HCT116 (cell line): ENCODE measurements at regions not wholly inside any gene's neighbourhood (a gene's known extent, or its start where the extent isn't known, plus 50 kb on each side); places are given as distances from the start of the nearest gene placed in this dataset.
A peak's percentile ranks its signal among the peaks of the same experiment; 100 is the strongest.

Source experiments
- ATAC-seq: fragments of 200-7000 bp; cut with Tn5 transposase; 2 replicates; pipeline ENCODE4 v1.9.1; 2020; ENCODE audit warnings: mild to moderate bottlenecking, moderate library complexity
- BruUV-seq: library from RNA; stranded (reverse); fragments of 400-500 nt; replicated peaks from 2 replicates; lab custom pipeline; 2021; lab: Mats Ljungman, UMichigan
- CTCF ChIA-PET: fragments of 300-600 bp; sonication (Branson Sonifier 250); formaldehyde crosslinking; loops from one replicate; lab custom pipeline; 2021; ENCODE audit warnings: antibody characterized with exemption; lab: Charles Lee
- POLR2A ChIA-PET: fragments of 300-600, 350-600 bp; sonication (Branson Sonifier 250); formaldehyde crosslinking; loops from one replicate; lab custom pipeline; 2021; ENCODE audit warnings: antibody characterized with exemption; lab: Charles Lee
- RAD21 ChIA-PET, 2 experiments: fragments of 300-600 bp; sonication (Branson Sonifier 250); formaldehyde crosslinking; loops; one replicate each; lab custom pipeline; 2023; ENCODE audit warnings: low total read pairs in 2 of 2; ENCODE audit not compliant: uncharacterized antibody in 2 of 2, unreplicated experiment in 2 of 2, low non-redundant PET in 1 of 2; lab: Charles Lee
- DNase-seq: peaks from one replicate; pipeline ENCODE4 v3.0.0-alpha.2; 2010; ENCODE audit warnings: low read depth, low spot score
- H2AFZ ChIP-seq: fragments of 200-600 bp; shearing (Covaris generic), sonication (generic); 2 replicates; pipeline ENCODE4 v1.6.1; 2017; ENCODE audit warnings: low read depth, mixed run types, mixed read lengths, antibody characterized with exemption, low read length; ENCODE audit not compliant: poor library complexity, severe bottlenecking
- H3K27ac ChIP-seq: 2 replicates; pipeline ENCODE4 v1.5.1; 2012; ENCODE audit warnings: low read depth, low read length
- H3K27me3 ChIP-seq: fragments of 200-600 bp; sonication (generic); 2 replicates; pipeline ENCODE4 v1.6.1; 2016; ENCODE audit warnings: mixed run types, low read length, mixed read lengths; ENCODE audit not compliant: insufficient read depth
- H3K36me3 ChIP-seq, 2 experiments: fragments of 200-500 bp in 1 of 2; fragments of 200-600 bp in 1 of 2; sonication (Bioruptor generic) in 1 of 2; sonication (generic) in 1 of 2; 2 replicates each; pipeline versions ENCODE4 v1.5.1 to v1.6.1; 2014 to 2016; ENCODE audit warnings: low read length in 2 of 2, inconsistent platforms in 1 of 2, mixed read lengths in 1 of 2, mixed run types in 1 of 2; ENCODE audit not compliant: insufficient read depth in 2 of 2, control insufficient read depth in 1 of 2
- H3K4me1 ChIP-seq, 2 experiments: fragments of 200-600 bp in 1 of 2; sonication (generic) in 1 of 2; 2 replicates each; pipeline versions ENCODE4 v1.5.1 to v1.6.1; 2012 to 2017; ENCODE audit warnings: low read length in 2 of 2, inconsistent platforms in 1 of 2, mild to moderate bottlenecking in 1 of 2, mixed read lengths in 1 of 2, mixed run types in 1 of 2, moderate library complexity in 1 of 2; ENCODE audit not compliant: insufficient read depth in 2 of 2, control insufficient read depth in 1 of 2
- H3K4me2 ChIP-seq: fragments of 200-600 bp; sonication (generic); 2 replicates; pipeline ENCODE4 v1.6.1; 2017; ENCODE audit warnings: mixed run types, low read length, mixed read lengths
- H3K4me3 ChIP-seq, 2 experiments: fragments of 200-600 bp in 1 of 2; sonication (generic) in 1 of 2; replicated peaks in 1 of 2; 2 replicates each; pipeline ENCODE4 v1.5.1; 2011 to 2016; ENCODE audit warnings: low read length in 2 of 2, control low read depth in 1 of 2, low read depth in 1 of 2, mild to moderate bottlenecking in 1 of 2, mixed read lengths in 1 of 2, mixed run types in 1 of 2
- H3K79me2 ChIP-seq: fragments of 200-600 bp; sonication (generic); 2 replicates; pipeline ENCODE4 v1.6.1; 2017; ENCODE audit warnings: mild to moderate bottlenecking, mixed run types, low read length, moderate library complexity, mixed read lengths; ENCODE audit not compliant: insufficient read depth
- H3K9ac ChIP-seq: fragments of 200-600 bp; sonication (generic); 2 replicates; pipeline ENCODE4 v1.6.1; 2016; ENCODE audit warnings: low read length, mixed read lengths
- H3K9me2 ChIP-seq: fragments of 200-600 bp; sonication (generic), shearing (Covaris generic); 2 replicates; pipeline ENCODE4 v1.6.1; 2017; ENCODE audit warnings: mixed run types, mild to moderate bottlenecking, moderate library complexity; ENCODE audit not compliant: insufficient read depth
- H3K9me3 ChIP-seq, 2 experiments: fragments of 200-500 bp in 1 of 2; fragments of 200-600 bp in 1 of 2; sonication (Bioruptor generic) in 1 of 2; sonication (generic) in 1 of 2; 2 replicates each; pipeline ENCODE4 v1.6.1; 2014 to 2017; ENCODE audit warnings: low read length in 2 of 2, mixed read lengths in 2 of 2, inconsistent platforms in 1 of 2, low read depth in 1 of 2, mild to moderate bottlenecking in 1 of 2, mixed run types in 1 of 2, moderate library complexity in 1 of 2; ENCODE audit not compliant: control insufficient read depth in 1 of 2, insufficient read depth in 1 of 2
- H4K20me1 ChIP-seq: fragments of 200-600 bp; sonication (generic), shearing (Covaris generic); 2 replicates; pipeline ENCODE4 v1.6.1; 2017; ENCODE audit warnings: mixed run types, mild to moderate bottlenecking, moderate library complexity; ENCODE audit not compliant: insufficient read depth
- CTCF ChIP-seq, 3 experiments: fragments of 200-600 bp in 1 of 3; sonication (generic) in 1 of 3; IDR thresholded peaks in 2 of 3; conservative IDR thresholded peaks in 1 of 3; 2 replicates each; pipeline ENCODE4 v1.5.1; 2012 to 2017; ENCODE audit warnings: low read depth in 2 of 3, low read length in 2 of 3, antibody characterized with exemption in 1 of 3, borderline replicate concordance in 1 of 3, control low read depth in 1 of 3, mild to moderate bottlenecking in 1 of 3, mixed read lengths in 1 of 3, mixed run types in 1 of 3, moderate library complexity in 1 of 3; ENCODE audit not compliant: insufficient read depth in 1 of 3
- EGR1 ChIP-seq: IDR thresholded peaks from 2 replicates; pipeline ENCODE4 v1.6.1; 2012; ENCODE audit warnings: low read depth
- RAD21 ChIP-seq: IDR thresholded peaks from 2 replicates; pipeline ENCODE4 v1.6.1; 2012; ENCODE audit warnings: low read depth, mild to moderate bottlenecking
- SIN3A ChIP-seq: IDR thresholded peaks from 2 replicates; pipeline ENCODE4 v1.6.1; 2012; ENCODE audit warnings: low read depth
- SP1 ChIP-seq: IDR thresholded peaks from 2 replicates; pipeline ENCODE4 v1.6.1; 2012; ENCODE audit warnings: low read depth
- SRF ChIP-seq: IDR thresholded peaks from 2 replicates; pipeline ENCODE4 v1.6.1; 2012; ENCODE audit warnings: low read depth
- ZNF274 ChIP-seq: fragments of 200-500 bp; sonication (Bioruptor generic); IDR thresholded peaks from 2 replicates; pipeline ENCODE4 v1.6.1; 2014; ENCODE audit warnings: mild to moderate bottlenecking, low read depth, low read length, inconsistent platforms
- intact Hi-C: fragments of 100-400 bp; cut with micrococcal nuclease; formaldehyde crosslinking; loops from 2 replicates; pipeline ENCODE4 v1.10.0; 2022

- H3K79me2 ChIP-seq, result no peaks in the 10 kb centered on the region
- ChIA-PET CTCF (no interaction called here), RAD21 (no interaction called here), POLR2A (no interaction called here)
- intact Hi-C loops, result loop anchor here (5.0 to 10.0 kb wide), 2 partner anchors 405 to 1962 kb away; no protein-coding TSS in a partner anchor
- no TSS peak for BruUV-seq
- H2AFZ ChIP-seq, result no peak overlapping the region
- no peak overlapping the region for H3K9ac ChIP-seq
- H3K4me1 ChIP-seq, result no peaks in the 10 kb centered on the region
- no peaks in the 10 kb centered on the region for H3K9me2 ChIP-seq
- ATAC-seq, result no peak
- H3K27me3 ChIP-seq, result no peaks in the 10 kb centered on the region
- no peak for TF ChIP-seq SIN3A
- TF ChIP-seq EGR1, result no peak
- TF ChIP-seq CTCF (IDR thresholded peaks at IDR 0.05 in 2 of 3, conservative IDR thresholded peaks at IDR 0.05 in 1 of 3; ENCODE audit: borderline replicate concordance in 1 of 3, insufficient read depth in 1 of 3, low read depth in 2 of 3, low read length in 2 of 3), result no peak
- no peak for TF ChIP-seq ZNF274
- H3K36me3 ChIP-seq, result no peaks in the 10 kb centered on the region
- no peak overlapping the region for H3K4me3 ChIP-seq
- H3K4me2 ChIP-seq, result no peak overlapping the region
- no peaks in the 10 kb centered on the region for H4K20me1 ChIP-seq
- H3K27ac ChIP-seq, result no peak overlapping the region
- DNase-seq, result no peak
- no peaks in the 10 kb centered on the region for H3K9me3 ChIP-seq
These were observed 85.8 kb downstream of the POU3F3 start for GRCh38 chr2:104939570-104940217.

GRCh38 chr2:104944495-104944894 lies 90.6 kb downstream of the POU3F3 start:
- H3K4me1 ChIP-seq, result no peaks in the 10 kb centered on the region
- DNase-seq (peak; percentile 35), ATAC-seq (peak; percentile 72)
- H3K27me3 ChIP-seq, result 0 out of 2 replicates have a peak, but pooled peaks cover 4% of the 10 kb centered on the region
- H3K9me3 ChIP-seq, result no peaks in the 10 kb centered on the region
- BruUV-seq, result no TSS peak
- no peak overlapping the region for H3K4me3 ChIP-seq
- no peak overlapping the region for H3K4me2 ChIP-seq
- H3K27ac ChIP-seq, result no peak overlapping the region
- H3K79me2 ChIP-seq, result no peaks in the 10 kb centered on the region
- H3K9ac ChIP-seq, result no peak overlapping the region
- no peaks in the 10 kb centered on the region for H3K36me3 ChIP-seq
- H2AFZ ChIP-seq, result no peak overlapping the region
- CTCF ChIA-PET, result interaction anchor here (1.6 to 2.3 kb wide), 3 partner anchors 21 to 1783 kb away, joined by 4 to 15 read pairs (median 11); no protein-coding TSS in a partner anchor
- RAD21 ChIA-PET, result interaction anchor here in 1 of 2 experiments (1.3 to 1.4 kb wide), 2 partner anchors 93 to 94 kb away, joined by 3 to 4 read pairs; partner anchors contain the start of gene MRPS9
- no peaks in the 10 kb centered on the region for H4K20me1 ChIP-seq
- TF ChIP-seq CTCF (IDR thresholded peaks at IDR 0.05 in 2 of 3, conservative IDR thresholded peaks at IDR 0.05 in 1 of 3; ENCODE audit: borderline replicate concordance in 1 of 3, insufficient read depth in 1 of 3, low read depth in 2 of 3, low read length in 2 of 3), result peak; percentile 55 to 76 (median 64); a peak in 5 of 6 replicates
- peak; percentile 16; the same call in 1 of the 2 replicates for TF ChIP-seq SRF
- peak; percentile 83 for TF ChIP-seq RAD21
- no peak for TF ChIP-seq SP1
- H3K9me2 ChIP-seq, result no peaks in the 10 kb centered on the region
- POLR2A ChIA-PET, result no interaction called here
- intact Hi-C loops, result loop anchor here (1.0 to 10.0 kb wide), 3 partner anchors 410 to 1967 kb away; no protein-coding TSS in a partner anchor
